GM23338 (cell line): ENCODE measurements at regions not wholly inside any gene's neighbourhood (a gene's known extent, or its start where the extent isn't known, plus 50 kb on each side); places are given as distances from the start of the nearest gene placed in this dataset.

Source experiments
- ATAC-seq: fragments of 200-7000 bp; cut with Tn5 transposase; 3 replicates; pipeline ENCODE4 v1.9.1; 2020
- DNase-seq: peaks from one replicate; pipeline ENCODE4 v3.0.0-alpha.2; 2015; ENCODE audit warnings: low spot score
- H2AFZ ChIP-seq: fragments of 200-600 bp; sonication (generic); 2 replicates; pipeline ENCODE4 v1.8.0; 2016; ENCODE audit warnings: antibody characterized with exemption, mild to moderate bottlenecking, moderate library complexity
- H3F3A ChIP-seq: fragments of 200-600 bp; sonication (generic); replicated peaks from 2 replicates; pipeline ENCODE4 v1.8.0; 2017; ENCODE audit warnings: antibody characterized with exemption, mixed run types, low read depth
- H3K27ac ChIP-seq: fragments of 200-600 bp; sonication (generic); 2 replicates; pipeline ENCODE4 v1.6.1; 2016; ENCODE audit warnings: low read depth
- H3K27me3 ChIP-seq: fragments of 200-600 bp; sonication (generic); 2 replicates; pipeline ENCODE4 v1.8.0; 2016; ENCODE audit warnings: mild to moderate bottlenecking, mixed run types, moderate library complexity; ENCODE audit not compliant: insufficient read depth
- H3K36me3 ChIP-seq: fragments of 200-600 bp; sonication (generic); 2 replicates; pipeline ENCODE4 v1.8.0; 2016; ENCODE audit warnings: mild to moderate bottlenecking; ENCODE audit not compliant: insufficient read depth
- H3K4me1 ChIP-seq: fragments of 200-600 bp; sonication (generic); 2 replicates; pipeline ENCODE4 v1.8.0; 2016; ENCODE audit warnings: mild to moderate bottlenecking, moderate library complexity; ENCODE audit not compliant: insufficient read depth
- H3K4me2 ChIP-seq: fragments of 200-600 bp; sonication (generic); 2 replicates; pipeline ENCODE4 v1.7.1; 2017; ENCODE audit warnings: mixed run types
- H3K4me3 ChIP-seq: fragments of 200-600 bp; sonication (generic); 2 replicates; pipeline ENCODE4 v1.6.1; 2016; ENCODE audit warnings: mixed run types
- H3K79me2 ChIP-seq: fragments of 200-600 bp; sonication (generic); replicated peaks from 2 replicates; pipeline ENCODE4 v1.8.0; 2017; ENCODE audit warnings: mild to moderate bottlenecking; ENCODE audit not compliant: insufficient read depth
- H3K9me2 ChIP-seq: fragments of 200-600 bp; sonication (generic); 2 replicates; pipeline ENCODE4 v1.8.0; 2017; ENCODE audit not compliant: insufficient read depth
- H4K20me1 ChIP-seq: fragments of 200-600 bp; sonication (generic); replicated peaks from 2 replicates; pipeline ENCODE4 v1.8.0; 2017; ENCODE audit warnings: mild to moderate bottlenecking; ENCODE audit not compliant: insufficient read depth
- H3K27ac Mint-ChIP-seq: 2 replicates; pipeline ENCODE4 v1.8.0; 2020; ENCODE audit warnings: inconsistent platforms, mild to moderate bottlenecking, moderate library complexity, mixed read lengths
- H3K27me3 Mint-ChIP-seq: 3 replicates; pipeline ENCODE4 v1.8.0; 2022; ENCODE audit warnings: low read depth, mild to moderate bottlenecking, moderate library complexity, mixed read lengths, inconsistent platforms; ENCODE audit not compliant: insufficient read depth, poor library complexity
- H3K36me3 Mint-ChIP-seq: 3 replicates; pipeline ENCODE4 v1.8.0; 2021; ENCODE audit warnings: low read depth, mild to moderate bottlenecking, inconsistent platforms, moderate library complexity, mixed read lengths
- H3K4me1 Mint-ChIP-seq: 3 replicates; pipeline ENCODE4 v1.8.0; 2020; ENCODE audit warnings: mild to moderate bottlenecking, inconsistent platforms, mixed read lengths
- H3K4me3 Mint-ChIP-seq: 3 replicates; pipeline ENCODE4 v1.8.0; 2021; ENCODE audit warnings: moderate library complexity, mild to moderate bottlenecking, inconsistent platforms, mixed read lengths
- H3K9me3 Mint-ChIP-seq: 3 replicates; pipeline ENCODE4 v1.8.0; 2020; ENCODE audit warnings: moderate library complexity, mild to moderate bottlenecking, inconsistent platforms, mixed read lengths
- CREB1 ChIP-seq: fragments of 250-450 bp; sonication (Bioruptor Pico); IDR thresholded peaks from 2 replicates; pipeline ENCODE4 v1.5.0; 2020; ENCODE audit warnings: low read depth, mild to moderate bottlenecking, moderate library complexity
- EZH2 ChIP-seq: fragments of 200-600 bp; sonication (generic); IDR thresholded peaks from one replicate; pipeline ENCODE4 v1.8.0; 2017; ENCODE audit warnings: antibody characterized with exemption, mild to moderate bottlenecking, low read depth; ENCODE audit not compliant: unreplicated experiment
- EZH2phosphoT487 ChIP-seq: fragments of 200-600 bp; sonication (generic); IDR thresholded peaks from one replicate; pipeline ENCODE4 v1.8.1; 2018; ENCODE audit warnings: antibody characterized with exemption; ENCODE audit not compliant: unreplicated experiment
- POLR2AphosphoS5 ChIP-seq: IDR thresholded peaks from 2 replicates; pipeline ENCODE4 v1.6.1; 2016; ENCODE audit warnings: antibody characterized with exemption, low read depth
- ZNF114 ChIP-seq: fragments of 250-450 bp; sonication (Bioruptor Pico); IDR thresholded peaks from 2 replicates; pipeline ENCODE4 v1.5.0; 2020; ENCODE audit warnings: mild to moderate bottlenecking, moderate library complexity
- TF ChIP-seq, protein P1 (sequence below), 2 experiments: fragments of 200-600 bp in 1 of 2; sonication (generic) in 1 of 2; conservative IDR thresholded peaks; 2 replicates each; pipeline versions ENCODE4 v1.5.1 to v1.6.1; 2016 to 2017; ENCODE audit warnings: antibody characterized with exemption in 2 of 2, low read depth in 2 of 2, mild to moderate bottlenecking in 2 of 2, moderate library complexity in 1 of 2
- TF ChIP-seq, protein P2 (sequence below): IDR thresholded peaks from one replicate; pipeline ENCODE4 v1.6.1; 2018; ENCODE audit warnings: antibody characterized with exemption; ENCODE audit not compliant: unreplicated experiment

DNA sequence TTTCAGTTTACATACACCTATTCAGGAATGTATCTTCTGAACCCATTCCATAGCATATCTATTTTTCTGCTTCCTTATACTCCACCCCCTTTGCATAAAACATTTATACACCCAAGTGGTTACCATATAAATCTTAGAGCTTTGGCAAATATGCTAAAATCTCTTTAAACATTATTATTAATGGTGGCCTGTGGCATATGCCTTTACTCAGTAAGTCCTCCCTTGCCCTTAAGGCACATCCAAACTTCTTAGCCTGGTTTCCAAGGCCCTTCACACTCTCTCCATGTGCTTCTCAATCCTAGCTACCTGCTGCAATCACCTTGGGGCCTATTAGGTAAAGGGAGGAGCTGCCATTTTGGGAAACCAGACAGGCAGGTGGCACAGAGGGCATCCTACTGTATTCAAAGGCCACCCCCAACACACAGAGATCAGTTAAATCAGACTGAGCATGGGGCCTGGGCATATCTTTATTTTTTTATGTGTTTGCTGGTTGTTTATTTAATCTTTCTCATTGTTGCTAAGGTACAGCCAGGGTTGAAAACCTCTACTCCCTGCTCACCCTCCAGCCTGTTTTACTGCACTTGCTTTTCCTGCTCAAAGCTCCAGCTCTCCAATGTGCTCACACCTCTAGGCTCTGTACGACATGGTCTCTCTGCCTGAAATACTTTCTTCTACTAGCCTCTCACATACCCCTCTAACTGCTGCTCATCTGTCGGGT, 242.8 kb upstream of the HNRNPA3 start (continued):
- TF ChIP-seq, protein P1, sequence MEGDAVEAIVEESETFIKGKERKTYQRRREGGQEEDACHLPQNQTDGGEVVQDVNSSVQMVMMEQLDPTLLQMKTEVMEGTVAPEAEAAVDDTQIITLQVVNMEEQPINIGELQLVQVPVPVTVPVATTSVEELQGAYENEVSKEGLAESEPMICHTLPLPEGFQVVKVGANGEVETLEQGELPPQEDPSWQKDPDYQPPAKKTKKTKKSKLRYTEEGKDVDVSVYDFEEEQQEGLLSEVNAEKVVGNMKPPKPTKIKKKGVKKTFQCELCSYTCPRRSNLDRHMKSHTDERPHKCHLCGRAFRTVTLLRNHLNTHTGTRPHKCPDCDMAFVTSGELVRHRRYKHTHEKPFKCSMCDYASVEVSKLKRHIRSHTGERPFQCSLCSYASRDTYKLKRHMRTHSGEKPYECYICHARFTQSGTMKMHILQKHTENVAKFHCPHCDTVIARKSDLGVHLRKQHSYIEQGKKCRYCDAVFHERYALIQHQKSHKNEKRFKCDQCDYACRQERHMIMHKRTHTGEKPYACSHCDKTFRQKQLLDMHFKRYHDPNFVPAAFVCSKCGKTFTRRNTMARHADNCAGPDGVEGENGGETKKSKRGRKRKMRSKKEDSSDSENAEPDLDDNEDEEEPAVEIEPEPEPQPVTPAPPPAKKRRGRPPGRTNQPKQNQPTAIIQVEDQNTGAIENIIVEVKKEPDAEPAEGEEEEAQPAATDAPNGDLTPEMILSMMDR (conservative IDR thresholded peaks at IDR 0.05; ENCODE audit: low read depth in 2 of 2), result no peak
- TF ChIP-seq ZNF114 (CRISPR knock-in tag) (no peak), CREB1 (CRISPR knock-in tag) (no peak)

DNA sequence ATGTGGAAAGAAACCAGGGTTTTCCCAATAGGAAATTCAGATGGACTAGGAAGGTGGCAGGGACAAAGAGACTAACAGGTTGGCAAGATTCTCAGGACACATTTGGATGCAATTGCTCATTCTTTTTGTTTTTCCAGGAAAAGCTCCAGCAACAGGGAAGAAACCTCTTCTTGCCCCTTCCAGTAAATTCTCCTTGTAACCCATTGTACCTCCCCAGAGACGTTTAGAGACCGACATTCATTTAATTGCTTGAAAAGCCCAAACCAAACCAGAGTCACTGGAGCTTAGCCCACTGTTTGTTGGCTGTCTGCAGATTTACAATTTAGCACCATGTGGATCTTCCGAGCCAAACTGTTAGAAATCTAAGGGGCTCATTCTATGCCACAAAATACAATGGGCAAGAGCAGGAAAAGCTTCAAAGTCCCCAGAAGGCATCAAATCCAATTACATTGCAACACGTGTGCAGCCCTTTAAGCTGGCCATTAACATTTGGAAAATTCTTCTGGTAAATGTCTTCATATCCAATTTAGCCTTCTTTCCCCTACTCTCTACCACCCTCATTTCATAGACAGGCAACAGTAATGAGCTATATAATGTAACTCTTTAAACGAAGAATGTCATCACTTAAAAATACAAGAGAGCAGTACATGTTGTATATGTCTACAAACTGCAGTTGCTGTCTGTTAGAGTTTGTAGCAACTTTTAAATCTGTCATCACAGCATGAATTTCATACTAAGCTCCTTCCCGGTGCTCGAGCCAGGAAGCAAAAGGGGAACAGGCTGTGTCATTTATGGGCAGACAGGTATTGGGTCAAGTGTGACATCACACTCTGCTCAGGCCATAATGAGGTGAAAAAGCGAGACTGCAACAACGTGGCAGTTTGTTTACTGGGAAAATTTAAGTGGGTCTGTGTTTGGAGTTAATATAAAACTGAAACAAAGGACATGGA, 235.6 kb upstream of the HNRNPA3 start:
- Mint-ChIP-seq H3K9me3 (no peaks in the 10 kb centered on the region), H3K27ac (no peak overlapping the region), H3K4me3 (no peak overlapping the region), H3K27me3 (no peaks in the 10 kb centered on the region), H3K4me1 (no peaks in the 10 kb centered on the region), H3K36me3 (no peaks in the 10 kb centered on the region)
- H3K4me2 ChIP-seq, result no peak overlapping the region
- H3K79me2 ChIP-seq, result no peaks in the 10 kb centered on the region
- TF ChIP-seq CREB1 (CRISPR knock-in tag) (no peak), EZH2phosphoT487 (no peak), EZH2 (no peak), POLR2AphosphoS5 (no peak)
- TF ChIP-seq, protein P1 (conservative IDR thresholded peaks at IDR 0.05; ENCODE audit: low read depth in 2 of 2), result no peak
- TF ChIP-seq, protein P2, sequence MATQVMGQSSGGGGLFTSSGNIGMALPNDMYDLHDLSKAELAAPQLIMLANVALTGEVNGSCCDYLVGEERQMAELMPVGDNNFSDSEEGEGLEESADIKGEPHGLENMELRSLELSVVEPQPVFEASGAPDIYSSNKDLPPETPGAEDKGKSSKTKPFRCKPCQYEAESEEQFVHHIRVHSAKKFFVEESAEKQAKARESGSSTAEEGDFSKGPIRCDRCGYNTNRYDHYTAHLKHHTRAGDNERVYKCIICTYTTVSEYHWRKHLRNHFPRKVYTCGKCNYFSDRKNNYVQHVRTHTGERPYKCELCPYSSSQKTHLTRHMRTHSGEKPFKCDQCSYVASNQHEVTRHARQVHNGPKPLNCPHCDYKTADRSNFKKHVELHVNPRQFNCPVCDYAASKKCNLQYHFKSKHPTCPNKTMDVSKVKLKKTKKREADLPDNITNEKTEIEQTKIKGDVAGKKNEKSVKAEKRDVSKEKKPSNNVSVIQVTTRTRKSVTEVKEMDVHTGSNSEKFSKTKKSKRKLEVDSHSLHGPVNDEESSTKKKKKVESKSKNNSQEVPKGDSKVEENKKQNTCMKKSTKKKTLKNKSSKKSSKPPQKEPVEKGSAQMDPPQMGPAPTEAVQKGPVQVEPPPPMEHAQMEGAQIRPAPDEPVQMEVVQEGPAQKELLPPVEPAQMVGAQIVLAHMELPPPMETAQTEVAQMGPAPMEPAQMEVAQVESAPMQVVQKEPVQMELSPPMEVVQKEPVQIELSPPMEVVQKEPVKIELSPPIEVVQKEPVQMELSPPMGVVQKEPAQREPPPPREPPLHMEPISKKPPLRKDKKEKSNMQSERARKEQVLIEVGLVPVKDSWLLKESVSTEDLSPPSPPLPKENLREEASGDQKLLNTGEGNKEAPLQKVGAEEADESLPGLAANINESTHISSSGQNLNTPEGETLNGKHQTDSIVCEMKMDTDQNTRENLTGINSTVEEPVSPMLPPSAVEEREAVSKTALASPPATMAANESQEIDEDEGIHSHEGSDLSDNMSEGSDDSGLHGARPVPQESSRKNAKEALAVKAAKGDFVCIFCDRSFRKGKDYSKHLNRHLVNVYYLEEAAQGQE, result no peak
- H3F3A ChIP-seq, result no peaks in the 10 kb centered on the region
- H2AFZ ChIP-seq, result 0 out of 2 replicates have a peak overlapping the region, but pooled peaks have one; percentile 12
- H3K4me1 ChIP-seq, result no peaks in the 10 kb centered on the region
- H4K20me1 ChIP-seq, result no peaks in the 10 kb centered on the region
- no peak for ATAC-seq
- H3K9me2 ChIP-seq, result no peaks in the 10 kb centered on the region
- no peak for DNase-seq
- H3K27ac ChIP-seq, result no peak overlapping the region
- H3K4me3 ChIP-seq, result no peak overlapping the region
- H3K36me3 ChIP-seq, result no peaks in the 10 kb centered on the region
- H3K27me3 ChIP-seq, result no peaks in the 10 kb centered on the region
